ENCODE measurements at regions not wholly inside any gene's neighbourhood (a gene's known extent, or its start where the extent isn't known, plus 50 kb on each side); places are given as distances from the start of the nearest gene placed in this dataset.

- DNase-seq: no peak
Observed at GRCh38 chr6:145475794-145476396, 259.4 kb downstream of the EPM2A start.

- DNase-seq: no peak
Observed at GRCh38 chr6:145480024-145480423, 255.3 kb downstream of the EPM2A start.

- DNase-seq: no peak
Observed at GRCh38 chr6:145483191-145483996, 251.9 kb downstream of the EPM2A start.

DNA sequence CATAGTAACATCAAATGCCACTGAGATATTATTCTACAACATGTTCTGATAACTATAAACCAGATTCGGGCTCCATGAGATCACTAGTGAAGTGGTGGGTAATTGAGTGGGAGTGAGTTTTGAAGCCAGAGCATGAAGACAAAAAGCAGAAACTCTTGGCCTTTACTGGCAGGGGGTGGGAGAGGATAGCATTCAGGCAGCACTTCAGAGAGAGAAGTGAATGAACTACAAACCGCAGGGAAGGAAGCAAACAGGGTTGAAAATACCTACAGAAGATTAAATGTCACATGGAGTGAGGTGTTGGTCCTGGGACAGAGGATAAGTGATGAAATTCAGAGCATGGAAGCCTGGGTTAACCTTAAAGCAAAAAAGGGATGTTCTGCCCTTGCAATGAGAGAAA lies 250.0 kb downstream of the EPM2A start:
- DNase-seq: no peak

DNA sequence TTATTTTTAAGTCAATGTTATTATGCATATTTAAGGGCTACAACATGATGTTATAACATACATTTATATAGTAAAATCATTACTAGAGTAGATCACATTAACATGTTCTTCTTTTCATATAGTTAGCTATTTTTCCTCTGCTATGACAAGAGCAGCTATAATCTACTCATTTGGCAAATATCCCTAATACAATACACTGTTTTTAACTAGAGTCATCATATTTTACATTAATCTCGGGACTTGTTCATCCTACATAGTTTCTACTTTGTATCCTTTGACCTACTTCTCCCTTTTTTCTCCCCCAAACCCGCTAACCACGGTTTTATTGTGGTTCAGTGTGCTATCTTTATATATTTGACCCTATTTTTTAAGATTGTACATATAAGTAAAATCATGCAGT lies 249.0 kb downstream of the EPM2A start:
- no peak for DNase-seq

DNA sequence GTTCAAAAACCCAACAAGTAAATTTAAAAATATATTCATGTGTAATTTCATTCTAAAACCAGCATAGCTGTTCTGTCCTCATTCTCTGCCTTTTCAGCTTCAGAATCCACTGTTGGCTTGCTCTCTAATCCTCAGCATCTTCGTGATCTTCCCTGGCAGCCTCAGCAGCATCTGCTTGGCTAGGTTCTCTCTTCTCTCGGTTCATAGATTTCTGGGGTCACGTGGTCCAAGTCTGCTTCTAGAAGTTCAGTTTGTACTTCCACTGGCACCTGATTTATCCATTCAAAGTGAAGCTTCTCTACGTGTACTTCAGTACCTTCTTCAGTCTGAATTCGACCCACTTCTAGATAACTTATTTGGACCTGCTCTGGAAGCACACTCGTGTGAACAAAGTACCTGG lies 245.7 kb downstream of the EPM2A start:
- no peak for DNase-seq

DNA sequence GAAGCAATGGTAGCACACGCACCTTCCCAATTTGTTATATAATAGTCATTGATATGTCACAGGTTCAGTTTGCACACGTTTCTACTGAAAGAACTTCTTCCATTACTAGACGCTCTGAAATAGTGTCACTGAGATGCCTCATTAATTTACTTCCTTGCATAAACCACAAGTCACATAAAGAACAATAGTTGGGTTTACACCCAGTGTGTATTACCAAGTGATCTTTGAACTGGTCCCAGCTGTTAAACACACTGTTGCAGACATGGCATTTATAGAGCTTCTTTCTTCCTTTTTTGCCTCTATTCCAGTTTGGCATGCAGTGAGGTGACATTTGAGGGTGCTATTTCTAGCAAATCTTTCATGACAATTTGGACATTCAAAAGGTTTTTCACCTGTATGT lies 245.3 kb downstream of the EPM2A start:
- DNase-seq: no peak

DNA sequence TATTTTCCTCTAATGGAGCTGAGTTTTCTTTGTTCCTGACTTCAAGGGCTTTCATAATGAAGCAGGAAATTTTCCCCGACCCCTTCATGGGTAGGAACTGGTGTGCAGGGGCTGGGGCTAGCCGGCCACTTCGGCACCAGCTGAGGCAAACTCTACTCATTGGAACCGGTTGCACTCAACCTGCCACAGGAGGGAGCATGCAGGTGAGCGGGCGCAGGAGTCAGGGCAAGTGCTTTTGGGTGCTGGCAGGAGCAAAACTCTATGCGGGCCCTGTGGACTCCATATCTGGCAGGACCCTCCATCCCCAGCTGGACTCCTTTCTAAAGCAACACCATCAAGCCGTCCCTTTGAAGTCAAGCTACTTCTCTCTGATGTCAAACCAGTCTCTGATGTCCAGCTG lies 244.2 kb downstream of the EPM2A start:
- no peak for DNase-seq

GRCh38 chr6:145497006-145497405 lies 238.3 kb downstream of the EPM2A start:
- DNase-seq: no peak

DNA sequence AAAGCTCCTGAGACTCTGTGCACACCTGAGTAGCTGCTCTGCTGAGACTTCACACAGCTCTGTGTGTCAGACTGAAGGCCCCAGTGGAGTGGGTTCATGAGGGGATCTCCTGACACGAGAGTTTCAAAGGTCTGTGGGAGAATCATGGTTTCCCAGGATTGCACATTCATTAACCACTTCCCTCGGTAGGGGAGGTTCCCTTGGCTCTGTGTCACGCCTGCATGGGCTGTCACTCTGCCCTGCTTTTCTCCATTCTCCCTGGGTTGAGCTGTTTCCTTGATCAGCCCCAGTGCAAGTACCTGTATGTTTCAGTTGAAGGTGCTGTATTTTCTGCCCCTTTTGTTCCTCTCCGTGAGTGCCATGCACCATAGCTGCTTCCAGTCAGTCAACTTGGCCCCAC lies 236.9 kb downstream of the EPM2A start:
- no peak for DNase-seq

DNA sequence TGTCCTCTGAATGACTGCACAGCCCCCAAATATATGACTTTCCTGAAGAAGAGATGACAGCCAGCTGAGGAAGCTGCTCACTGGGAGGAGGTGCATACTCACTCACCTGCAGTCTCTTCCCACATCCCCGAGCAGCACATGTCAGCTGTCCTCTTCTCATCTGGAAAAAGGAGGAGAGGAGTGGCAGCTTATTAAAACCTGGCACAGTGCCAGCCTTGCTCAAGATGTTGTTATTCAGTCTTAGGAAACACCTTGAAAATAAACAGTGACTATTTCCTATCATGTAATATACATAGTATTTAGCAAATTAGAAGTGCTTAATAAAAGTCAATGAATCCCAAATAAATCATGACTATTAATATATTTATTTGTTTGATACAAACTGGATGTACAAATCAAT lies 232.9 kb downstream of the EPM2A start:
- DNase-seq: no peak

DNA sequence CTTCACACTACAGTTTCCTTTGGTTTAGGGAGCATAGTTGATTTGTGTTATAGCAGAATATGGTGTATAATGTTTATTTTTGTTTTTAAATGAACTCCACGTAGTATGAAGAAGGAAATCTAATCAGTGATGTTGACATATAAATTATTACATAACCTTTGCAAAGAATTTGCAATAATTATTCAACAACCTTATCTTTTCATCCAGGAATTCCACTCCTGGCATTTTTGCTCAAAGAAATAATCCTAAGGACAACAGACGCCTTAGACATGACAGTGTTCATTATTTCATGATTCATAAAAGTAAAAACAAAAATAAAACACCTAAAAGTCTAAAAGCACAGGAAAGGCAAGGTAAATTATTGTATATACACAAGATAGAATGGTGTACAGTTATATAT lies 229.2 kb downstream of the EPM2A start:
- DNase-seq: no peak

DNA sequence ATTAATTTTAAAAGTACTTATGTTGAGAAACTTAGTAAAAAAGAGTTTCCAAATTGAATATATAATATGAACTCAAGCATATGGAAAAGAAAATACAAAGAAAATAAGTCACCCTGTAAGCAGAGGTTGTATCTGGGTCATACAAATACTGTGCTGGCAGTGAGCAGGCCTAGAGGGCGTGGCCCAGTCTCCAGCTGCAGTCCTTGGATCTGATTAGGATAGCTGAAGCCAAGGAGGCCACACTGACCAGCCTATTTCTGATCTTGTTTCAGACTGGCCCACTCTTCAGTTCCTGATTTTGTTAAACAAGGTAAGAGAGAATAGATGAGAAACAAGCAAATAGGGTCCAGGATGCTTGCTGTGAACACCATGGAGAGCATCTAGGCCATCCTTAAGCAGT lies 228.8 kb downstream of the EPM2A start:
- DNase-seq: no peak

- no peak for DNase-seq
Observed at GRCh38 chr6:145507239-145507638, 228.1 kb downstream of the EPM2A start.

- DNase-seq: no peak
Observed at GRCh38 chr6:145508107-145508506, 227.2 kb downstream of the EPM2A start.

DNA sequence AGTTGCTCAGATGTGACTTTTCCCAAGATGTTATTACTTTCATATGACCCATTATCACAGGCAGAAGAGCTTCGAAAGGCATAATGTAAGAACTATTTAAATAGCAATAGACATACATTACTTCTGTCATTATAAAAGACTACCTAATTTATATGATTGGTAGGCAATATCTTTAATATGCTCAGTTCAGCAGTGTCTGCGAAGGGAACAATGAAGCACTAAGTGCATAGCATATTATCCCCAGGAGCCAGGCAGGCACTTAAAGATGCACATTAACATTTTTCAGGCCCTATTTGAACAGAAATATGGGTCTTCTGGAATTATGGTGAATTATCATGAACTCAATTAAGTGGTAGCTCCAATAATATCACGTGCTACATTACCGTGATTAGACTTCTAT lies 217.8 kb downstream of the EPM2A start:
- no peak for DNase-seq

DNA sequence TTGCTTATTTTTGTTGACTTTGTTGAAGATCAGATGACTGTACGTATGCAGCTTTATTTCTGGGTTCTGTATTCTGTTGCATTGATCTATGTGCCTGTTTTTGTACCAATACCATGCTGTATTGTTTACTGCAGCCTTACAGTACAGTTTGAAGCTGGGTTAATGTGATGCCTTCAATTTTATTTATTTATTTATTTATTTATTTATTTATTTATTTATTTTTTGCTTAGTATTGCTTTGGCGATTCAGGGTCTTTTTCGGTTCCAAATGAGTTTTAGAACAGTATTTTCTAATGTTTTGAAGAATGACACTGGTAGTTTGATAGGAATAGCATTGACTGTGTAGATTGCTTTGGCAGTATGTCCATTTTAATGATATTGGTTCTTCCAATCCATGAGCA lies 210.3 kb downstream of the EPM2A start:
- no peak for DNase-seq

GRCh38 chr6:145529582-145529981 lies 205.7 kb downstream of the EPM2A start:
- no peak for DNase-seq

GRCh38 chr6:145530454-145530853 lies 204.9 kb downstream of the EPM2A start:
- no peak for DNase-seq

GRCh38 chr6:145531032-145531431 lies 204.3 kb downstream of the EPM2A start:
- no peak for DNase-seq

DNA sequence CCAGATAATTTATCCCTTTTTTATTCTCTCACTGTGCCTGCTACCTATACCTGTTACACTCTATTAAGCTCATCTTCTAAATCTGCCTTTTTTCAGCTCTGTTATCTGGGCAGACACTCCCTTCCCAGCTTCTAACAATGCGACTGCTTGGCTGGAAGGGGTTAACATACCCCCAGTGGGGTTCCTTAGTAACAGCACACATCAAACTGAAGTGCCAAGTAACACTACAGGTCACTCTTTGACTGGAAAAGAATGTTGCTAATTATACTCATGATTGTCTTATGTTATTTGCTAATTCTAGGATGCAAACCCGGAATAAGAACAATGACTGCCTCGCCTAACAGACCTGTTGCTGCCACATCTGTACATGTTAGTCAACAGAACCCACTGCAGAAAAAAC lies 203.5 kb downstream of the EPM2A start:
- no peak for DNase-seq

DNA sequence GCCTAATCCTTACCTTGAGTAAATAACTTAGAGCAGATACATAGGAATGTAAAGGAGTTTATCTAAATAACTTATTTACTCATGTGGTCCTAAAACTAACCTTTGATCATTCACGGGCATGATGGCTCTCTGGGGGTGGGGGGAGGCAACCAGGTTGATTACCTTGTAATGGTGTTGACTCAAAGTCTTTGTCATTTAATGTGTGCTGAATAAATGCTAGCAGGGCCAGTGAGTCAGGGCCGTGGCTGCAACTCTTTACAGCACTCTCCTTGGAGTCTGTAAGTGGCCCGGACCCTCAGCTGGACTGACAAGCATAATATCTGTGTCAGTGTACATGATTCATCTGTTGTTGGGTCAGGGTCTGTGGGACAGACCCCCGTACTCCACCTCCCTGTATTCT lies 203.0 kb downstream of the EPM2A start:
- no peak for DNase-seq

DNA sequence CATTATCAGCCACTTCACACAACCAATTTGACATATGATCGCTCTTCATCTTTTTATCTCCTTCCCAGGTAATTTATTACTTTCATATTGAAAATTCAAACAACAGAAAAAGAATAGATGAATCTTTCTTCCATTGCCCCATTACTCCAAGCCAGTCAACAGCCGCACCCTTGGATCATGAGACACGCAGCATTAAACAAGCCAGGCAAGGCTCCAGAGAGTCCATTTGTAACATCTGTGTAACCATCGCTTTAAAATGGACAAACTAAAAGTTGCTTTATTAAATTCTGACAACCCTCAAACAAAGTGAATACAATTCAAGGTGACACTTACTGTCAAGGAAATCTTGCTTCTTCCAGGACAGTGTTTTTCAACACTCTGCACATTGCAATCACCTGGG lies 200.3 kb downstream of the EPM2A start:
- DNase-seq: no peak

DNA sequence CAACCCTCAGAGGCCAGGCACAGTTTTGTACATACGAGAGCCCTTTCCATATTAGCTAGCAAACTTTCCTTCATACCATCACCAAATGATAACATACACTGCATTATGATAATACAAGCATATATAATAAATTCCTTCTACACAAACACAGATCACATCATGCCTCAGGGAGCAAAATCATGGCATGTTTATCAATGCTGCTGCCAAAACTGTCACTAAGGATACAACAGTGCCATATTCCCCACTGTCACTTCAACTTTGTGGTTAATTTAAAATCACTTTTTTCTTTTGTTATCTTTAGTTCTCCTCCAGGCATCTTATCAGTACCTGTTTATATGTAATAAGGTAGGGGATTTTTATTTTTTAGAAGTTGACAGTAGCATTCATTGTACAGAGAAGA lies 196.3 kb downstream of the EPM2A start:
- no peak for DNase-seq

- DNase-seq: no peak
Observed at GRCh38 chr6:145539831-145540230, 195.5 kb downstream of the EPM2A start.
